Activated CD4-positive, alpha-beta T cell treated with anti-CD3 and anti-CD28 coated beads, Interleukin-2, amount 50 U/mL, for 1 hour (primary cell): ENCODE measurements at regions not wholly inside any gene's neighbourhood (a gene's known extent, or its start where the extent isn't known, plus 50 kb on each side); places are given as distances from the start of the nearest gene placed in this dataset.

Experiments
- DNase-seq: peaks from one replicate; pipeline ENCODE4 v3.0.0-alpha.2; 2020

- DNase-seq: no peak
These were observed 52.5 kb upstream of the PDE8B start for GRCh38 chr5:77157732-77158532.

- DNase-seq: no peak
These were observed 54.1 kb upstream of the PDE8B start for GRCh38 chr5:77156379-77156778.

GRCh38 chr5:77155179-77155785 lies 55.2 kb upstream of the PDE8B start:
- peak; percentile 20 for DNase-seq

- no peak for DNase-seq
These were observed 58.0 kb upstream of the PDE8B start for GRCh38 chr5:77152441-77152840.

- no peak for DNase-seq
These were observed 59.0 kb upstream of the PDE8B start for GRCh38 chr5:77151501-77151900.

GRCh38 chr5:77146896-77147295 lies 59.8 kb upstream of the ZBED3 start:
- no peak for DNase-seq

- DNase-seq: no peak
These were observed 58.6 kb upstream of the ZBED3 start for GRCh38 chr5:77145666-77146065.

- DNase-seq: no peak
These were observed 57.7 kb upstream of the ZBED3 start for GRCh38 chr5:77144837-77145139.

- DNase-seq: peak; percentile 59
These were observed 57.1 kb upstream of the ZBED3 start for GRCh38 chr5:77143998-77144836.

- no peak for DNase-seq
These were observed 53.3 kb upstream of the ZBED3 start for GRCh38 chr5:77140350-77140749.

- DNase-seq: no peak
These were observed 51.9 kb upstream of the ZBED3 start for GRCh38 chr5:77139001-77139400.
